OCI-LY3 (cell line): ENCODE measurements at regions not wholly inside any gene's neighbourhood (a gene's known extent, or its start where the extent isn't known, plus 50 kb on each side); places are given as distances from the start of the nearest gene placed in this dataset.

ENCODE experiments used
- H2AFZ ChIP-seq: fragments of 200-600, 300-600 bp; shearing (Covaris generic); 2 replicates; pipeline ENCODE4 v1.6.0; 2014; ENCODE audit warnings: antibody characterized with exemption, low read depth, low read length
- H3K27ac ChIP-seq: fragments of 200-600, 300-600 bp; sonication (generic); 2 replicates; pipeline ENCODE4 v1.5.1; 2014; ENCODE audit warnings: mild to moderate bottlenecking, low read length, moderate library complexity, mixed read lengths
- H3K27me3 ChIP-seq: fragments of 200-600, 300-600 bp; sonication (generic); 2 replicates; pipeline ENCODE4 v1.6.1; 2014; ENCODE audit warnings: low read depth, low read length, mixed read lengths
- H3K36me3 ChIP-seq: fragments of 200-600, 300-600 bp; sonication (generic); replicated peaks from 2 replicates; pipeline ENCODE3; 2014; ENCODE audit warnings: low read depth, low read length, mixed read lengths
- H3K4me1 ChIP-seq: fragments of 300-600, 200-600 bp; sonication (generic); 2 replicates; pipeline ENCODE4 v1.6.1; 2014; ENCODE audit warnings: low read length, mixed read lengths
- H3K4me2 ChIP-seq: fragments of 200-600, 300-600 bp; sonication (generic); 2 replicates; pipeline ENCODE4 v1.6.1; 2014; ENCODE audit warnings: low read length, mixed read lengths
- H3K4me3 ChIP-seq: fragments of 300-600, 200-600 bp; sonication (generic); 2 replicates; pipeline ENCODE4 v1.5.1; 2014; ENCODE audit warnings: antibody characterized with exemption, mild to moderate bottlenecking, low read length, moderate library complexity
- H3K79me2 ChIP-seq: fragments of 300-600, 200-600 bp; shearing (Covaris generic); 2 replicates; pipeline ENCODE4 v1.6.1; 2014; ENCODE audit warnings: mild to moderate bottlenecking, low read length, mixed read lengths
- H3K9ac ChIP-seq: fragments of 300-600, 200-600 bp; shearing (Covaris generic); 2 replicates; pipeline ENCODE4 v1.6.0; 2014; ENCODE audit warnings: mild to moderate bottlenecking, low read length, moderate library complexity
- H3K9me3 ChIP-seq: fragments of 200-600, 300-600 bp; shearing (Covaris generic); 2 replicates; pipeline ENCODE4 v1.6.1; 2014; ENCODE audit warnings: low read length, mixed read lengths; ENCODE audit not compliant: insufficient read depth
- H4K20me1 ChIP-seq: fragments of 200-600, 300-600 bp; sonication (generic); 2 replicates; pipeline ENCODE4 v1.6.1; 2016; ENCODE audit warnings: low read length, mixed read lengths; ENCODE audit not compliant: insufficient read depth
- CTCF ChIP-seq: fragments of 200-600, 300-600 bp; sonication (generic); IDR thresholded peaks from 2 replicates; pipeline ENCODE4 v1.5.1; 2014; ENCODE audit warnings: antibody characterized with exemption, low read length, low read depth
- EZH2phosphoT487 ChIP-seq: fragments of 200-600 bp; shearing (Covaris generic); IDR thresholded peaks from 2 replicates; pipeline ENCODE4 v1.6.1; 2018; ENCODE audit warnings: antibody characterized with exemption, mixed run types, low read depth

GRCh38 chr2:120685066-120685973 is 50.3 kb upstream of the GLI2 start:
- Histone ChIP-seq H3K4me3 (no peak overlapping the region), H3K9me3 (no peaks in the 10 kb centered on the region; the same call in 1 of the 2 replicates), H3K79me2 (no peaks in the 10 kb centered on the region), H3K27me3 (no peaks in the 10 kb centered on the region), H3K27ac (no peak overlapping the region), H3K4me2 (no peak overlapping the region), H4K20me1 (no peaks in the 10 kb centered on the region), H2AFZ (no peak overlapping the region), H3K36me3 (no peaks in the 10 kb centered on the region), H3K9ac (no peak overlapping the region), H3K4me1 (no peaks in the 10 kb centered on the region)
- no peak for TF ChIP-seq CTCF
- no peak for TF ChIP-seq EZH2phosphoT487
